Fibroblast of skin of left quadriceps (primary cell): ENCODE measurements at regions not wholly inside any gene's neighbourhood (a gene's known extent, or its start where the extent isn't known, plus 50 kb on each side); places are given as distances from the start of the nearest gene placed in this dataset.
"Not testable (repeated sequence)": the region's sequence is repeated elsewhere in the genome, so short reads cannot be mapped to it uniquely, and the experiment has no call there.

Experiments used
- DNase-seq, 2 experiments: peaks; one replicate each; pipeline ENCODE4 v3.0.0-alpha.2; 2013; ENCODE audit warnings: low read depth in 2 of 2

GRCh38 chr15:69914040-69914439 is 183.7 kb downstream of the TLE3 start:
- DNase-seq = no peak

GRCh38 chr15:69914960-69915359 is 182.8 kb downstream of the TLE3 start:
- no peak for DNase-seq

GRCh38 chr15:69916169-69916785 is 181.4 kb downstream of the TLE3 start:
- no peak for DNase-seq

GRCh38 chr15:69917056-69917455 is 180.7 kb downstream of the TLE3 start:
- no peak for DNase-seq

- no peak for DNase-seq
These were observed 177.9 kb downstream of the TLE3 start for GRCh38 chr15:69919816-69920215.

- DNase-seq = no peak
These were observed 177.5 kb downstream of the TLE3 start for GRCh38 chr15:69920221-69920620.

GRCh38 chr15:69921626-69922619 is 175.8 kb downstream of the TLE3 start:
- DNase-seq = no peak

GRCh38 chr15:69924531-69924930 is 173.2 kb downstream of the TLE3 start:
- DNase-seq = no peak

- peak; percentile 4 to 9 for DNase-seq
These were observed 171.7 kb downstream of the TLE3 start for GRCh38 chr15:69926006-69926405.

GRCh38 chr15:69926721-69927120 is 171.0 kb downstream of the TLE3 start:
- no peak for DNase-seq

- DNase-seq = not testable (repeated sequence)
These were observed 168.8 kb downstream of the TLE3 start for GRCh38 chr15:69928890-69929289.

- DNase-seq = no peak
These were observed 167.6 kb downstream of the TLE3 start for GRCh38 chr15:69929905-69930630.

- no peak for DNase-seq
These were observed 167.0 kb downstream of the TLE3 start for GRCh38 chr15:69930754-69931153.

- DNase-seq = no peak
These were observed 166.6 kb downstream of the TLE3 start for GRCh38 chr15:69931156-69931555.

GRCh38 chr15:69934607-69935006 is 163.1 kb downstream of the TLE3 start:
- DNase-seq = no peak

GRCh38 chr15:69939513-69940440 is 157.9 kb downstream of the TLE3 start:
- no peak for DNase-seq

- DNase-seq = no peak
These were observed 157.0 kb downstream of the TLE3 start for GRCh38 chr15:69940441-69941300.

GRCh38 chr15:69941301-69941605 is 156.5 kb downstream of the TLE3 start:
- DNase-seq = no peak

GRCh38 chr15:69941706-69942495 is 155.8 kb downstream of the TLE3 start:
- DNase-seq = no peak

GRCh38 chr15:69943637-69944036 is 154.1 kb downstream of the TLE3 start:
- DNase-seq = no peak
